OCI-LY3 (cell line): ENCODE measurements at regions not wholly inside any gene's neighbourhood (a gene's known extent, or its start where the extent isn't known, plus 50 kb on each side); places are given as distances from the start of the nearest gene placed in this dataset.

ENCODE experiments used
- CTCF ChIP-seq: fragments of 200-600, 300-600 bp; sonication (generic); IDR thresholded peaks from 2 replicates; pipeline ENCODE4 v1.5.1; 2014; ENCODE audit warnings: antibody characterized with exemption, low read length, low read depth
- EZH2phosphoT487 ChIP-seq: fragments of 200-600 bp; shearing (Covaris generic); IDR thresholded peaks from 2 replicates; pipeline ENCODE4 v1.6.1; 2018; ENCODE audit warnings: antibody characterized with exemption, mixed run types, low read depth

DNA sequence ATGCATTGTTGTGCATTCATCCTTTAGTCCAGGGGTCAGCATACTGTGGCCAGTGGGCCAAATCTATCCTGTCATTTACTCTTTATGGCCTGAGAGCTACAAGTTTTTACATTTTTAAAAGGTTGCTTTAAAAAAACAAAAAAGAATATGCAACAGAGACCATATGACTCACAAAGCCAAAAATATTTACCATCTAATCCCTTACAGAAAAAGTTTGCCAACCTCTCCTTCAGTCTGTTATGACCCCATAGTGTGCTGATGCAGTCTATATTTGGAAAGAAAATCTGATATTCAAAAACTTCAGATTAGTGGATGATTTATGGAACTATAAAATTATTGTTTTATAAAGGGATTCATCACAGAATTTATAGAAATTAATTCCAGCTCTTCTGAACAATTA lies 237.5 kb upstream of the IL12A start:
- no peak for TF ChIP-seq CTCF
- no peak for TF ChIP-seq EZH2phosphoT487
